ENCODE measurements at regions not wholly inside any gene's neighbourhood (a gene's known extent, or its start where the extent isn't known, plus 50 kb on each side); places are given as distances from the start of the nearest gene placed in this dataset.
"Not testable (repeated sequence)": the region's sequence is repeated elsewhere in the genome, so short reads cannot be mapped to it uniquely, and the experiment has no call there.

DNA sequence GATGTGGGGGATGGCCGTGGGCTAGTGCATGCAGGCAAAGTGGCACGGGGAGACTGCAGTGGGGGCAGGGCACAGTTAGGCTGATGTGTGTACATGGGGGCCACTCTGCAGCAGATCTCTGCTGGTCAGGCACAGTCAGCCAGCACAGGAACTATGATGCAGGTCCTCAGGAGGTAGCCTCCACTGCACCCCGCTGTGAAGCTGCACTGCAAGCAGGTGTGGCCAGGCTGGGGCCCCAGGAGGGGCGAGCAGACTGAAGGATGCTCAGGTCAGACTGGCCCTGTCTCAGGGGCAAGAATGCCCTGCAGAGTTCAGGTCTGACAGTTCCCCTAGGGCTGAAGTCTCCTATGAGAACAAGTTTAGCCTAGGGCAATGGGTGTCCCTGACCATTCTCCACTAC is 273.8 kb upstream of the FAM240B start:
- TF ChIP-seq ZNF263 (CRISPR knock-in tag; IDR thresholded peaks at IDR 0.05; ENCODE audit: low read depth); TP53 (CRISPR knock-in tag; IDR thresholded peaks at IDR 0.05): not testable (repeated sequence)
- TF ChIP-seq, protein P1, sequence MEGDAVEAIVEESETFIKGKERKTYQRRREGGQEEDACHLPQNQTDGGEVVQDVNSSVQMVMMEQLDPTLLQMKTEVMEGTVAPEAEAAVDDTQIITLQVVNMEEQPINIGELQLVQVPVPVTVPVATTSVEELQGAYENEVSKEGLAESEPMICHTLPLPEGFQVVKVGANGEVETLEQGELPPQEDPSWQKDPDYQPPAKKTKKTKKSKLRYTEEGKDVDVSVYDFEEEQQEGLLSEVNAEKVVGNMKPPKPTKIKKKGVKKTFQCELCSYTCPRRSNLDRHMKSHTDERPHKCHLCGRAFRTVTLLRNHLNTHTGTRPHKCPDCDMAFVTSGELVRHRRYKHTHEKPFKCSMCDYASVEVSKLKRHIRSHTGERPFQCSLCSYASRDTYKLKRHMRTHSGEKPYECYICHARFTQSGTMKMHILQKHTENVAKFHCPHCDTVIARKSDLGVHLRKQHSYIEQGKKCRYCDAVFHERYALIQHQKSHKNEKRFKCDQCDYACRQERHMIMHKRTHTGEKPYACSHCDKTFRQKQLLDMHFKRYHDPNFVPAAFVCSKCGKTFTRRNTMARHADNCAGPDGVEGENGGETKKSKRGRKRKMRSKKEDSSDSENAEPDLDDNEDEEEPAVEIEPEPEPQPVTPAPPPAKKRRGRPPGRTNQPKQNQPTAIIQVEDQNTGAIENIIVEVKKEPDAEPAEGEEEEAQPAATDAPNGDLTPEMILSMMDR (IDR thresholded peaks at IDR 0.05): not testable (repeated sequence)
- TF ChIP-seq, protein P2, sequence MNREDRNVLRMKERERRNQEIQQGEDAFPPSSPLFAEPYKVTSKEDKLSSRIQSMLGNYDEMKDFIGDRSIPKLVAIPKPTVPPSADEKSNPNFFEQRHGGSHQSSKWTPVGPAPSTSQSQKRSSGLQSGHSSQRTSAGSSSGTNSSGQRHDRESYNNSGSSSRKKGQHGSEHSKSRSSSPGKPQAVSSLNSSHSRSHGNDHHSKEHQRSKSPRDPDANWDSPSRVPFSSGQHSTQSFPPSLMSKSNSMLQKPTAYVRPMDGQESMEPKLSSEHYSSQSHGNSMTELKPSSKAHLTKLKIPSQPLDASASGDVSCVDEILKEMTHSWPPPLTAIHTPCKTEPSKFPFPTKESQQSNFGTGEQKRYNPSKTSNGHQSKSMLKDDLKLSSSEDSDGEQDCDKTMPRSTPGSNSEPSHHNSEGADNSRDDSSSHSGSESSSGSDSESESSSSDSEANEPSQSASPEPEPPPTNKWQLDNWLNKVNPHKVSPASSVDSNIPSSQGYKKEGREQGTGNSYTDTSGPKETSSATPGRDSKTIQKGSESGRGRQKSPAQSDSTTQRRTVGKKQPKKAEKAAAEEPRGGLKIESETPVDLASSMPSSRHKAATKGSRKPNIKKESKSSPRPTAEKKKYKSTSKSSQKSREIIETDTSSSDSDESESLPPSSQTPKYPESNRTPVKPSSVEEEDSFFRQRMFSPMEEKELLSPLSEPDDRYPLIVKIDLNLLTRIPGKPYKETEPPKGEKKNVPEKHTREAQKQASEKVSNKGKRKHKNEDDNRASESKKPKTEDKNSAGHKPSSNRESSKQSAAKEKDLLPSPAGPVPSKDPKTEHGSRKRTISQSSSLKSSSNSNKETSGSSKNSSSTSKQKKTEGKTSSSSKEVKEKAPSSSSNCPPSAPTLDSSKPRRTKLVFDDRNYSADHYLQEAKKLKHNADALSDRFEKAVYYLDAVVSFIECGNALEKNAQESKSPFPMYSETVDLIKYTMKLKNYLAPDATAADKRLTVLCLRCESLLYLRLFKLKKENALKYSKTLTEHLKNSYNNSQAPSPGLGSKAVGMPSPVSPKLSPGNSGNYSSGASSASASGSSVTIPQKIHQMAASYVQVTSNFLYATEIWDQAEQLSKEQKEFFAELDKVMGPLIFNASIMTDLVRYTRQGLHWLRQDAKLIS (CRISPR knock-in tag; IDR thresholded peaks at IDR 0.05; ENCODE audit: borderline replicate concordance): not testable (repeated sequence)

Measured in WTC11 (cell line).